ENCODE measurements at regions not wholly inside any gene's neighbourhood (a gene's known extent, or its start where the extent isn't known, plus 50 kb on each side); places are given as distances from the start of the nearest gene placed in this dataset.
"Not testable (repeated sequence)": the region's sequence is repeated elsewhere in the genome, so short reads cannot be mapped to it uniquely, and the experiment has no call there.

GRCh38 chr3:197398286-197398878 is 100.0 kb upstream of the DLG1 start:
- no peak for TF ChIP-seq CTCF (IDR thresholded peaks at IDR 0.05; ENCODE audit: low read length, missing control alignments)
- no peak overlapping the region for H3K4me3 ChIP-seq (replicated peaks; ENCODE audit: low read depth, low read length)
- no peak for DNase-seq (ENCODE audit: low read depth)

- H3K4me3 ChIP-seq (replicated peaks; ENCODE audit: low read depth, low read length): no peak overlapping the region
- no peak for DNase-seq (ENCODE audit: low read depth)
- TF ChIP-seq CTCF (IDR thresholded peaks at IDR 0.05; ENCODE audit: low read length, missing control alignments): no peak
Measured at GRCh38 chr3:197397838-197398237, 99.4 kb upstream of the DLG1 start.

GRCh38 chr3:197394464-197395321 is 96.3 kb upstream of the DLG1 start:
- DNase-seq (ENCODE audit: low read depth): peak; percentile 98
- H3K4me3 ChIP-seq (replicated peaks; ENCODE audit: low read depth, low read length): no peak overlapping the region
- TF ChIP-seq CTCF (IDR thresholded peaks at IDR 0.05; ENCODE audit: low read length, missing control alignments): no peak

- not testable (repeated sequence) for H3K4me3 ChIP-seq (replicated peaks; ENCODE audit: low read depth, low read length); DNase-seq (ENCODE audit: low read depth)
Measured at GRCh38 chr3:197394126-197394463, 95.7 kb upstream of the DLG1 start.

GRCh38 chr3:197393711-197394110 is 95.3 kb upstream of the DLG1 start:
- H3K4me3 ChIP-seq (replicated peaks; ENCODE audit: low read depth, low read length): no peak overlapping the region
- no peak for TF ChIP-seq CTCF (IDR thresholded peaks at IDR 0.05; ENCODE audit: low read length, missing control alignments)
- no peak for DNase-seq (ENCODE audit: low read depth)

GRCh38 chr3:197392961-197393360 is 94.5 kb upstream of the DLG1 start:
- no peak for TF ChIP-seq CTCF (IDR thresholded peaks at IDR 0.05; ENCODE audit: low read length, missing control alignments)
- H3K4me3 ChIP-seq (replicated peaks; ENCODE audit: low read depth, low read length): no peak overlapping the region
- peak; percentile 42 for DNase-seq (ENCODE audit: low read depth)

- TF ChIP-seq CTCF (IDR thresholded peaks at IDR 0.05; ENCODE audit: low read length, missing control alignments): no peak
- no peak for DNase-seq (ENCODE audit: low read depth)
- H3K4me3 ChIP-seq (replicated peaks; ENCODE audit: low read depth, low read length): no peak overlapping the region
Measured at GRCh38 chr3:197381371-197381770, 83.0 kb upstream of the DLG1 start.
